ENCODE measurements at regions not wholly inside any gene's neighbourhood (a gene's known extent, or its start where the extent isn't known, plus 50 kb on each side); places are given as distances from the start of the nearest gene placed in this dataset.

- Histone ChIP-seq H3K4me1 (peaks cover 0 to 38% (median 7%) of the 10 kb centered on the region in 4 donors), H3K36me3 (no peaks in the 10 kb centered on the region), H3K27me3 (no peaks in the 10 kb centered on the region), H3K27ac (peak overlapping the region in 3 of 5 donors; percentile 8 to 42 (median 16)), H3K9me3 (no peaks in the 10 kb centered on the region), H3K4me3 (no peak overlapping the region)
- TF ChIP-seq POLR2A (IDR thresholded peaks at IDR 0.05) (no peak), EP300 (IDR thresholded peaks at IDR 0.05) (no peak), POLR2AphosphoS5 (IDR thresholded peaks at IDR 0.05) (no peak), CTCF (IDR thresholded peaks at IDR 0.05) (no peak)
- DNase-seq, result peak in 1 of 2 donors; percentile 49
- intact Hi-C loops (cut with DNase I; ENCODE audit: low total_unique reads), result no loop called here
- WGBS, 5 donors, result 81 to 95% (median 87%) methylated on average over 4 of the region's 4 CpGs
These were observed 93.3 kb upstream of the CD180 start for GRCh38 chr5:67289763-67290521.

GRCh38 chr5:67287510-67288268 lies 91.1 kb upstream of the CD180 start:
- Histone ChIP-seq H3K27me3 (no peaks in the 10 kb centered on the region), H3K4me3 (no peak overlapping the region), H3K4me1 (peaks cover 0 to 47% (median 2%) of the 10 kb centered on the region in 4 donors), H3K36me3 (no peaks in the 10 kb centered on the region), H3K9me3 (no peaks in the 10 kb centered on the region), H3K27ac (peak overlapping the region in 1 of 5 donors; percentile 0)
- 68 to 73% (median 69%) methylated on average over 3 of the region's 3 CpGs for WGBS, 5 donors
- TF ChIP-seq POLR2AphosphoS5 (IDR thresholded peaks at IDR 0.05) (peak in 1 of 3 donors; percentile 19), CTCF (IDR thresholded peaks at IDR 0.05) (no peak)
- intact Hi-C loops (cut with DNase I; ENCODE audit: low total_unique reads), result no loop called here
- no peak for DNase-seq

GRCh38 chr5:67286006-67286405 lies 89.4 kb upstream of the CD180 start:
- no peaks in the 10 kb centered on the region for H3K36me3 ChIP-seq
- no peaks in the 10 kb centered on the region for H3K9me3 ChIP-seq
- 74 to 82% (median 76%) methylated on average over 4 of the region's 4 CpGs for WGBS, 5 donors
- no peak overlapping the region for H3K4me3 ChIP-seq
- H3K4me1 ChIP-seq, result peaks cover 0 to 37% (median 2%) of the 10 kb centered on the region in 4 donors
- no peak overlapping the region for H3K27ac ChIP-seq
- intact Hi-C loops (cut with DNase I; ENCODE audit: low total_unique reads), result no loop called here
- no peaks in the 10 kb centered on the region for H3K27me3 ChIP-seq
- no peak for DNase-seq
- TF ChIP-seq EP300 (IDR thresholded peaks at IDR 0.05), result no peak
- TF ChIP-seq CTCF (IDR thresholded peaks at IDR 0.05), result no peak
- no peak for TF ChIP-seq POLR2A (IDR thresholded peaks at IDR 0.05)
- no peak for TF ChIP-seq POLR2AphosphoS5 (IDR thresholded peaks at IDR 0.05)

GRCh38 chr5:67283988-67284487 lies 87.4 kb upstream of the CD180 start:
- Histone ChIP-seq H3K27ac (no peak overlapping the region), H3K4me1 (peaks cover 0 to 33% (median 2%) of the 10 kb centered on the region in 4 donors), H3K36me3 (no peaks in the 10 kb centered on the region), H3K4me3 (no peak overlapping the region), H3K9me3 (peaks cover 0 to 6% (median 3%) of the 10 kb centered on the region in 4 donors), H3K27me3 (no peaks in the 10 kb centered on the region)
- no peak for DNase-seq
- TF ChIP-seq POLR2AphosphoS5 (IDR thresholded peaks at IDR 0.05), result peak in 1 of 3 donors; percentile 50
- no peak for TF ChIP-seq EP300 (IDR thresholded peaks at IDR 0.05)
- WGBS, 5 donors, result 32 to 50% (median 44%) methylated on average over 4 of the region's 4 CpGs
- intact Hi-C loops (cut with DNase I; ENCODE audit: low total_unique reads), result no loop called here

Measured in stomach (tissue), 8 donors.